ENCODE measurements at regions not wholly inside any gene's neighbourhood (a gene's known extent, or its start where the extent isn't known, plus 50 kb on each side); places are given as distances from the start of the nearest gene placed in this dataset.

DNA sequence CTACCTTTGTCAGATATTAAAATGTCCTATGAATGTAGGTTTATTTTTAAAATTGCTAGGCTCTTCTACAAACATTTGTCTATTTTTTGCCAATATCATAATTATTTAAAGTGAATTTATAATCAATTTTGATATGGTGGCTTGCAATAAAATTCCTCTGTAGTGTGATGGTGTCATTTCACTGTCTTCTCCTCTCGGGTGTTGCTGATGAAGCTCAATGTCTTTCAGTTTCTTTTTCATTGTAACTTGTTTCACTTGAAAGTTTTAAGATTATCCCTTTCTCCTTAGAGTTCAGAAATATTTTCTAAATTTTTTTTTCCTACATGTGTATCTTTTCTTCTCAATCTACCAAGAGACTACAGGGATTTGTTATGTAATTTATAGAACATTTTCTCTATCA lies 267.1 kb upstream of the EDNRB start:
- TF ChIP-seq POLR2A (IDR thresholded peaks at IDR 0.05; ENCODE audit: low read depth, low read length) (no peak), POLR2AphosphoS5 (IDR thresholded peaks at IDR 0.05; ENCODE audit: insufficient read depth, low read depth, low read length) (no peak), MYC (IDR thresholded peaks at IDR 0.05; ENCODE audit: low read depth, low read length) (no peak), EZH2 (IDR thresholded peaks at IDR 0.05; ENCODE audit: borderline replicate concordance, low read depth, low read length, severe bottlenecking) (no peak), MAX (IDR thresholded peaks at IDR 0.05; ENCODE audit: insufficient read depth, insufficient read length) (no peak), JUN (IDR thresholded peaks at IDR 0.05; ENCODE audit: borderline replicate concordance, insufficient read depth, insufficient read length, low read depth) (no peak)
- TF ChIP-seq, protein P1, sequence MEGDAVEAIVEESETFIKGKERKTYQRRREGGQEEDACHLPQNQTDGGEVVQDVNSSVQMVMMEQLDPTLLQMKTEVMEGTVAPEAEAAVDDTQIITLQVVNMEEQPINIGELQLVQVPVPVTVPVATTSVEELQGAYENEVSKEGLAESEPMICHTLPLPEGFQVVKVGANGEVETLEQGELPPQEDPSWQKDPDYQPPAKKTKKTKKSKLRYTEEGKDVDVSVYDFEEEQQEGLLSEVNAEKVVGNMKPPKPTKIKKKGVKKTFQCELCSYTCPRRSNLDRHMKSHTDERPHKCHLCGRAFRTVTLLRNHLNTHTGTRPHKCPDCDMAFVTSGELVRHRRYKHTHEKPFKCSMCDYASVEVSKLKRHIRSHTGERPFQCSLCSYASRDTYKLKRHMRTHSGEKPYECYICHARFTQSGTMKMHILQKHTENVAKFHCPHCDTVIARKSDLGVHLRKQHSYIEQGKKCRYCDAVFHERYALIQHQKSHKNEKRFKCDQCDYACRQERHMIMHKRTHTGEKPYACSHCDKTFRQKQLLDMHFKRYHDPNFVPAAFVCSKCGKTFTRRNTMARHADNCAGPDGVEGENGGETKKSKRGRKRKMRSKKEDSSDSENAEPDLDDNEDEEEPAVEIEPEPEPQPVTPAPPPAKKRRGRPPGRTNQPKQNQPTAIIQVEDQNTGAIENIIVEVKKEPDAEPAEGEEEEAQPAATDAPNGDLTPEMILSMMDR (IDR thresholded peaks at IDR 0.05; ENCODE audit: extremely low read depth in 1 of 2, insufficient read depth in 1 of 2, low read depth in 1 of 2, low read length in 2 of 2): no peak
